Retinal pigment epithelial cell (primary cell): ENCODE measurements at regions not wholly inside any gene's neighbourhood (a gene's known extent, or its start where the extent isn't known, plus 50 kb on each side); places are given as distances from the start of the nearest gene placed in this dataset.
"Not testable (repeated sequence)": the region's sequence is repeated elsewhere in the genome, so short reads cannot be mapped to it uniquely, and the experiment has no call there.

Experiments
- DNase-seq: peaks from one replicate; pipeline ENCODE4 v3.0.0-alpha.2; 2010; ENCODE audit warnings: low read depth
- H3K4me3 ChIP-seq: 2 replicates; pipeline ENCODE4 v1.5.1; 2011; ENCODE audit warnings: mild to moderate bottlenecking, low read length, control low read depth, moderate library complexity
- CTCF ChIP-seq: conservative IDR thresholded peaks from 2 replicates; pipeline ENCODE4 v1.5.1; 2011; ENCODE audit warnings: low read depth, low read length, control low read depth, inconsistent platforms

- no peak for DNase-seq
These were observed 235.2 kb upstream of the MSX2 start for GRCh38 chr5:174489215-174489614.

GRCh38 chr5:174489920-174490597 lies 234.3 kb upstream of the MSX2 start:
- no peak for DNase-seq
- no peak overlapping the region for H3K4me3 ChIP-seq
- no peak for TF ChIP-seq CTCF

More at GRCh38 chr5:174489215-174489614, 235.2 kb upstream of the MSX2 start:
- no peak overlapping the region for H3K4me3 ChIP-seq
- no peak for TF ChIP-seq CTCF

GRCh38 chr5:174490728-174491127 lies 233.7 kb upstream of the MSX2 start:
- H3K4me3 ChIP-seq, result no peak overlapping the region
- no peak for TF ChIP-seq CTCF
- no peak for DNase-seq

GRCh38 chr5:174491265-174491664 lies 233.1 kb upstream of the MSX2 start:
- TF ChIP-seq CTCF, result no peak
- H3K4me3 ChIP-seq, result no peak overlapping the region
- no peak for DNase-seq

- no peak for TF ChIP-seq CTCF
These were observed 232.5 kb upstream of the MSX2 start for GRCh38 chr5:174491761-174492350.

GRCh38 chr5:174493530-174493929 lies 230.9 kb upstream of the MSX2 start:
- DNase-seq, result no peak
- H3K4me3 ChIP-seq, result no peak overlapping the region
- TF ChIP-seq CTCF, result no peak

More at GRCh38 chr5:174491761-174492350, 232.5 kb upstream of the MSX2 start:
- DNase-seq, result no peak
- H3K4me3 ChIP-seq, result no peak overlapping the region

GRCh38 chr5:174497939-174498338 lies 226.4 kb upstream of the MSX2 start:
- H3K4me3 ChIP-seq, DNase-seq: not testable (repeated sequence)

GRCh38 chr5:174498575-174498974 lies 225.8 kb upstream of the MSX2 start:
- DNase-seq, H3K4me3 ChIP-seq: not testable (repeated sequence)
